Activated T-cell treated with anti-CD3 and anti-CD28 coated beads, Interleukin-2, amount 50 U/mL, for 72 hours (primary cell): ENCODE measurements at regions not wholly inside any gene's neighbourhood (a gene's known extent, or its start where the extent isn't known, plus 50 kb on each side); places are given as distances from the start of the nearest gene placed in this dataset.

Experiments used
- ATAC-seq, 2 donors: fragments of 150-1000 bp; cut with Tn5 transposase; replicated peaks in 1 of 2; 2 replicates each; pipeline ENCODE4 v1.10.0; 2021; ENCODE audit warnings: moderate library complexity in 2 of 2, mild to moderate bottlenecking in 1 of 2
- DNase-seq, 2 donors: peaks; one replicate each; pipeline ENCODE4 v3.0.0; 2021 to 2022; ENCODE audit warnings: mixed read lengths in 1 of 2
- H3K27ac Mint-ChIP-seq: one replicate; pipeline ENCODE4 v1.8.0; 2022; ENCODE audit warnings: mild to moderate bottlenecking, moderate library complexity, mixed read lengths
- H3K27me3 Mint-ChIP-seq: one replicate; pipeline ENCODE4 v1.8.0; 2022; ENCODE audit warnings: low read depth, mixed read lengths
- H3K36me3 Mint-ChIP-seq, 2 donors: one replicate each; pipeline ENCODE4 v1.8.0; 2022; ENCODE audit warnings: mixed read lengths in 2 of 2, mild to moderate bottlenecking in 1 of 2; ENCODE audit not compliant: insufficient read depth in 2 of 2
- H3K4me1 Mint-ChIP-seq: one replicate; pipeline ENCODE4 v1.8.0; 2022; ENCODE audit warnings: low read depth, mixed read lengths
- H3K4me3 Mint-ChIP-seq, 2 donors: one replicate each; pipeline ENCODE4 v1.8.0; 2022; ENCODE audit warnings: mild to moderate bottlenecking in 2 of 2, mixed read lengths in 2 of 2, moderate library complexity in 2 of 2
- H3K9me3 Mint-ChIP-seq, 2 donors: one replicate each; pipeline ENCODE4 v1.8.0; 2022; ENCODE audit warnings: mixed read lengths in 2 of 2

GRCh38 chr9:134223591-134224122, 59.3 kb upstream of the RNU6ATAC start:
- Mint-ChIP-seq H3K4me1 (no peaks in the 10 kb centered on the region), H3K27me3 (no peaks in the 10 kb centered on the region), H3K36me3 (no peaks in the 10 kb centered on the region), H3K4me3 (no peak overlapping the region), H3K9me3 (no peaks in the 10 kb centered on the region), H3K27ac (no peak overlapping the region)
- ATAC-seq: no peak
- DNase-seq: no peak

DNA sequence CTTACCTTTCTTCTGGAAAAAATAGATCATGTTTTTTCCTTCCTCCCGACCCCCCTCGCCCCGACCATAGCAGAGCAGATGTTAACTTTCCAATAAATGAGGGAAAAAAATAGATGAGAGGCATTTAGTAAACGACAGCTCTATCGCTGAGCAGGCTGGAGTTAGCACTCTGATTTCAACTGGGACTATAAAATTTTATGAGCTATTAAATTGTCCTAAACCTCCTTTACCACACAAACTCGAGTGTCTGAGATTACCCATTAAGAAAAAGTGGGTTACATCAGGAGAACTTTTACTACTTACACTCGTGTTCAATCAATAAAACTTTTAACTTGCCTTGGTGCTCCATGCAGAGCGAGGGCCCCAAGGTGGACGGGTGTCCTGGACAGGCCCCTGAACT, 59.8 kb upstream of the RNU6ATAC start:
- no peak for ATAC-seq
- no peak overlapping the region for H3K27ac Mint-ChIP-seq
- no peaks in the 10 kb centered on the region for H3K27me3 Mint-ChIP-seq
- H3K4me3 Mint-ChIP-seq: no peak overlapping the region
- no peaks in the 10 kb centered on the region for H3K9me3 Mint-ChIP-seq
- no peaks in the 10 kb centered on the region for H3K4me1 Mint-ChIP-seq
- no peaks in the 10 kb centered on the region for H3K36me3 Mint-ChIP-seq
- no peak for DNase-seq

DNA sequence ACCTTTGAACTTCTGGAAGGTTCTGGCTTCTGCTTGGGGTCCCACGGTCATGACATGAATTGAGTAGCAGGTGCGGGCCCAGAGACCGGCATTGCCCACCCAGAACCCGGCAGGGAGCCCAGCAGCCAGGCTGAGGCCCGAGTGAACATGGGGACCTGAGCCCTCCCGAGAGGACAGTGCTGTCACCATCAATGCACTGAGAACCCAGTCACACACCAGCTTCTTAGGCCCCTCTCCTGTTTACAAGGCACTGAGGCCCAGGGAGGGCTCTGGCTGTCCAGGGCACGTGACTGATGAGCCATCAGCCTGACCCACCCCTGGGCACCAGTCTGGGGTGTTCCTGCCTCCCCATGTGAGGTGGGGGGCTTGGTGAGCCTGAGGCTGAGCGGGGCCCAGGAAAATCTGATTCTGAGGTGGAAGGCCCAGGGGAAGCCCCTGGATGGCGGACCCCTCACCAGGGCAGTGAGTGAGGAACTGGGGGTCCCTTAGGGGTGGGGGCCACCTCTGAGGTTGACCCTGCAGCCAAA, 60.3 kb upstream of the RNU6ATAC start:
- Mint-ChIP-seq H3K27me3 (no peaks in the 10 kb centered on the region), H3K9me3 (no peaks in the 10 kb centered on the region), H3K4me3 (no peak overlapping the region), H3K36me3 (no peaks in the 10 kb centered on the region), H3K27ac (no peak overlapping the region), H3K4me1 (no peaks in the 10 kb centered on the region)
- DNase-seq: no peak
- ATAC-seq: no peak

GRCh38 chr9:134225186-134225585, 60.8 kb upstream of the RNU6ATAC start:
- Mint-ChIP-seq H3K4me1 (no peaks in the 10 kb centered on the region), H3K27ac (no peak overlapping the region), H3K4me3 (no peak overlapping the region), H3K36me3 (no peaks in the 10 kb centered on the region), H3K9me3 (no peaks in the 10 kb centered on the region), H3K27me3 (no peaks in the 10 kb centered on the region)
- ATAC-seq (no peak), DNase-seq (no peak)

GRCh38 chr9:134225816-134226215, 61.5 kb upstream of the RNU6ATAC start:
- Mint-ChIP-seq H3K27ac (no peak overlapping the region), H3K4me1 (no peaks in the 10 kb centered on the region), H3K4me3 (no peak overlapping the region), H3K36me3 (no peaks in the 10 kb centered on the region), H3K9me3 (no peaks in the 10 kb centered on the region), H3K27me3 (no peaks in the 10 kb centered on the region)
- ATAC-seq (no peak), DNase-seq (no peak)

- Mint-ChIP-seq H3K27me3 (no peaks in the 10 kb centered on the region), H3K4me3 (no peak overlapping the region), H3K27ac (no peak overlapping the region), H3K4me1 (no peaks in the 10 kb centered on the region), H3K36me3 (no peaks in the 10 kb centered on the region), H3K9me3 (no peaks in the 10 kb centered on the region)
- DNase-seq: no peak
- ATAC-seq: no peak
These were observed 62.0 kb upstream of the RNU6ATAC start for GRCh38 chr9:134226221-134226930.

DNA sequence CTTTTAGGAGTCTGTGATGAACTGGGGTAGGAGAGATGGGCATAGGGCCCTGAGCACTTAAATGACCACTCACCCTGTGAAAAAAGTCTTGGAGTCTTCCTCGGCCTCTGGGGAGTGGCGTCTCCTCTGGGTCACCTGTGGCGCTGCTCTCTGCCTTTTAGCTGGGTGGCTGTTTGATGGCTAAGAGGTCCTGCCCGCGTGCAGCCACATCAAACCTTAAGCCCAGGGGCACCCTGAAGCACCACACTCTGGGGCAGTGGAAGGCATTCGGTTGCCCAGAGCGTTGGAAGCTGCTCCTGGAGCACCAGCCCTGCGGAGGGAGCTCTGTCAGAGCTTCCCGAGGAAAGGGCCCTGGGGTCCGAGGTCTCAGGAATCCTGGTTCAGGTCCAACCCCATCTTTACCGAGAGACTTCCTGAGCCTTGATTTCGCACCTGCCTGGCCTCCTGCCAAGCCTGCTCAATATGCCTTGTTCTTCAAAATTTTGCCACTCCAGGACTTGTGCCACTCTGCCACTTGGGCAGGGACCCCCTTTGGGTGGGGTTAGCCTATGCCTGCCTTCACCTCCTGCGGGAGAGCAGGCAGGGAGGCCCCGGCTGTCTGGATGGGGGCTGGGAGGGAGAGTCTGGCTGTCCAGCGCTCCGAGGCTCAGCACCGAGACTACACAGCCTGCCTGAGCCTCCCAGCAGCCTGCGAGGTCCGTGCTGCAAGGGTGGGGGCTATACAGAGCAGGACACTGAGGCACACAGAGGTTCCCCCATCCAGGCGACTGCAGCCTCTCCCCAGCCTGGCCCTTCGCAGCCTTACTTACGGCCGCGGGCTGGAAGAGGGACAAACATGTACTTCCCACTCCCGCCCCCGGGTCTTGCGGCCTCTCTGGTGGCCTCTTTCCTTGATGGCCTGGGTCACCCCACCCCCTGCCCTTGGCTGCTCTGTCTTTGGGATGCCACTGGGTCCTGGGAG, 63.4 kb upstream of the RNU6ATAC start:
- Mint-ChIP-seq H3K4me3 (no peak overlapping the region), H3K9me3 (no peaks in the 10 kb centered on the region), H3K27ac (no peak overlapping the region), H3K4me1 (no peaks in the 10 kb centered on the region), H3K36me3 (no peaks in the 10 kb centered on the region), H3K27me3 (no peaks in the 10 kb centered on the region)
- no peak for ATAC-seq
- no peak for DNase-seq

- no peak for ATAC-seq
- H3K36me3 Mint-ChIP-seq: no peaks in the 10 kb centered on the region
- no peaks in the 10 kb centered on the region for H3K4me1 Mint-ChIP-seq
- no peaks in the 10 kb centered on the region for H3K27me3 Mint-ChIP-seq
- no peak for DNase-seq
- no peaks in the 10 kb centered on the region for H3K9me3 Mint-ChIP-seq
- H3K27ac Mint-ChIP-seq: no peak overlapping the region
- H3K4me3 Mint-ChIP-seq: no peak overlapping the region
These were observed 64.3 kb upstream of the RNU6ATAC start for GRCh38 chr9:134228649-134229048.

- Mint-ChIP-seq H3K4me1 (no peaks in the 10 kb centered on the region), H3K27me3 (no peaks in the 10 kb centered on the region), H3K9me3 (no peaks in the 10 kb centered on the region), H3K4me3 (no peak overlapping the region), H3K27ac (no peak overlapping the region), H3K36me3 (no peaks in the 10 kb centered on the region)
- DNase-seq (no peak), ATAC-seq (no peak)
These were observed 65.2 kb upstream of the RNU6ATAC start for GRCh38 chr9:134229466-134230091.

DNA sequence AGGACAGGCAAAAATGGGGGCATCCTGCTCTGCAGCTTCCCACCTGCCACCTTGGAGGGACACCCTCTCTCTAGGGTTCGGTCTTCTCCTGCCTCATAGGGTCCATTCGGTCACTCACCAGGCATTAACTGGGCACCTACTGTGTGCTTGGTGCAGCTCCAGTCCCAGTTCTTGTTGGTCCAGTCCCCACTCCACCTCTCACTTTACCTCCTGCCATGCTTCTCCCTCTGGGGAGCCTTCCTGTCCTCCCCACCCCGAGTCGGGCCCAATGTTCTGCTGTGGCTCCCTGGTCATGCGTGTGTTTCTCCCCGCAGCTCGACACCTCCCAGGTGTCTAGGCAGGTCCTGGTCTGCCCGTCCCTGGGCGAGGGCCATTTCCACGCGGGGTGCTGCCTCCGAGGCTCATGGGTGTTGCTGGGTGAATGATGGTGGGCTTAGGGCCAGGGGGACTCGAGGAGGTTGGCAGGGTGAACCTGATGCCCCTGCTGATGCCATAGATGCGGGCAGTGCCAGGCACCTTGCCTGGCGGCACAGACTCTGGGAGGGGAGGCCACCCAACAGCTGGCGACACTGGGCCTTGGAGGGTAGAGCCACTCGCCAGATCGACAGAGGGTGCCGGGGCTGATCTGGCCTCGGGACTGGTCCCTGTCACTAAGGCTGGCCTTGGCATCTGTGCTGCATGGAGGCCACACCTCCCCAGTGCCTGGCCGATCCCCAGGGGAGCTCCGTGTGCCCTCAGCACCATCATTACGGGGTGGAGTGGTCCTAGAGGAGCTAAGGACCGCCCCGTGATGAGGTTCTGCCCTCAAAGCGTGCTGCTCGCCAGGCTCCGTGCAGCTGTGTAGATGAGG, 66.0 kb upstream of the RNU6ATAC start:
- Mint-ChIP-seq H3K36me3 (no peaks in the 10 kb centered on the region), H3K9me3 (no peaks in the 10 kb centered on the region), H3K4me3 (no peak overlapping the region), H3K4me1 (no peaks in the 10 kb centered on the region), H3K27ac (no peak overlapping the region), H3K27me3 (no peaks in the 10 kb centered on the region)
- ATAC-seq (no peak), DNase-seq (no peak)

DNA sequence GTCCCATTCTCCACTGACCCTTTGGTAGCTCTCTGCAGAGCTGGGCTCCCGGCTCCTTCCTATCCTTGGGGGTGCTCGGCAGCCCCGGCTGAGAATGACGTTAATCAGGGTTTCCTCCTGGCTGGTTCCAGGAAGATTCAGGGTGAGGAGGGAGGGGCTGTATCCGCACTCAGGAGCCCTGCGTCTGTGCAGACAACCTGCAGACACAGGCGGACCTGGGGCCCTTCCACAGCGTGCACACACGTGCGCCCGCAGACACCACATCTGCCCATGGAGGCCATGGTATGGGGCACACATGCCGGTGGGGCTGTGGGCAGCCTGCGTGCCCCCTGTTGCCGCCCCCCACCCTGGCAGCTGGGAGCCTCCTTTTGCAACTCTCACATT, 66.6 kb upstream of the RNU6ATAC start:
- Mint-ChIP-seq H3K4me3 (no peak overlapping the region), H3K27me3 (no peaks in the 10 kb centered on the region), H3K36me3 (no peaks in the 10 kb centered on the region), H3K4me1 (no peaks in the 10 kb centered on the region), H3K27ac (no peak overlapping the region), H3K9me3 (no peaks in the 10 kb centered on the region)
- DNase-seq: no peak
- no peak for ATAC-seq

DNA sequence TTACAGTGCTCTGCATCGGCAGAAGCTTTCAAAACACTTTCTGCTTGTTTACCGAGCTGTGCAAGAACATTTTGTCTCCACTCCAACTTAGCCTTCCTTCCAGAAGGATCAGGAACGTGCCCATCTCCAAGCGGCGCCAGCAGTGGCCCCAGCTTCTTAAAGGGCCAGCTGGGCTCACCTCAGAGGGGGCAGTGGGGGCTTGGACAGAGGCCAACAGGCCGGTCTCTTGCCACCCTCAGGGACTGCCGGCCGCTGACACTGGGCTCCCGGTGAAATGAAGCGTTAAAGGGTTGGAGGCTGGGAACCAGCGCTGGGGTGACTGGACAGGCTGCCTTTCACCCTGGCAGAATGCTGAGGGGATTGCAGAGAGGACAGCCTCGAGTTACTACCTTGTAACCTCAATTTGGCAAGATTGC, 67.0 kb upstream of the RNU6ATAC start:
- no peaks in the 10 kb centered on the region for H3K27me3 Mint-ChIP-seq
- ATAC-seq (no peak), DNase-seq (no peak)
- no peak overlapping the region for H3K27ac Mint-ChIP-seq
- H3K9me3 Mint-ChIP-seq: no peaks in the 10 kb centered on the region
- no peak overlapping the region for H3K4me3 Mint-ChIP-seq
- H3K36me3 Mint-ChIP-seq: no peaks in the 10 kb centered on the region
- no peaks in the 10 kb centered on the region for H3K4me1 Mint-ChIP-seq
